Renal cortical epithelial cell (primary cell): ENCODE measurements at regions not wholly inside any gene's neighbourhood (a gene's known extent, or its start where the extent isn't known, plus 50 kb on each side); places are given as distances from the start of the nearest gene placed in this dataset.
"Not testable (repeated sequence)": the region's sequence is repeated elsewhere in the genome, so short reads cannot be mapped to it uniquely, and the experiment has no call there.

ENCODE experiments used
- DNase-seq: peaks from one replicate; pipeline ENCODE4 v3.0.0-alpha.2; 2011; ENCODE audit warnings: low read depth

DNA sequence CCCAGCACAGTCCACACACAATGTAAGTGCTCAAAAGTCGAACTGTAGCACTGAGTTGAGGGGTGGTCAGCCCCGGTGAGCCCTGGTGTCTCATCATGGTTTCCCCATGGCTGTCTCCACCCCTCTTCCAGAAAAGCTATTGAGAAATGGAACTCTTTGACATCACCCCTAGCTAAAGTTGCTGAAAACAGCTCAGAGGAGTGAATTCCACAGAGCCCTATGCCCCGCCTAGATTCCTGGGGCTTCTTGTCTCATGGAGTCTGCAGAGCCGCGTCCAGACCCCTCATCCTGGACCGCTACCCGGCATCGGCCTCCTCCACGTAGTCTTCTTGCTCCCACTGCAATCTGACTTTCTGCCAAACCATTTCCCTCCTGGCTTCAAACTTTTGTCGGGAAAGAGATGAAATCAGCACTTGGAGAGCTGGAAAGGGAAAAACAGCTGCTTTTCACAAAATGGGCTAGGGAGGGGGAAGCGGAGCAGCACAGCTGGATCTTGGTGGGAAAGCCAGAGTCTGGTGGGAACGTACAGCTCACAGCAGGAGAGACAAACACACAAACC is 132.2 kb downstream of the SNX5 start:
- no peak for DNase-seq

DNA sequence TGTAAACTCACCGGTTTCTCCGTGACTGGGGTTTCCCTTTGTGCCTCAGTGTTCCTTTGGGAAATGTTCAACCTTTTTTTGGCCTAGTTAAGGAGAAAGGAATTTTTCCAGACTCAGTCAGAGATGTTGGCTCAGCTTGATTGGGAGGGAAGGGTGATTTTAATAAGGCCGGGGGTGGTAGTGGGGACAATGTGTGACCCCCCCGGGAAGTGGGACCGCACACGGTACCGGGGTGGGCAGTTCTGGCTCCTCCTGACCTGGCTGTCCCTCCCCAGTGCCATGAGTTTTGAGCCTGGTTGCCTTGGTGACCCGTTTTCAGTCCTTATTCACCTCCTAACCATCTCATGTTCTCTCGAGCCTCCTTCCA is 132.7 kb downstream of the SNX5 start:
- DNase-seq = no peak

DNA sequence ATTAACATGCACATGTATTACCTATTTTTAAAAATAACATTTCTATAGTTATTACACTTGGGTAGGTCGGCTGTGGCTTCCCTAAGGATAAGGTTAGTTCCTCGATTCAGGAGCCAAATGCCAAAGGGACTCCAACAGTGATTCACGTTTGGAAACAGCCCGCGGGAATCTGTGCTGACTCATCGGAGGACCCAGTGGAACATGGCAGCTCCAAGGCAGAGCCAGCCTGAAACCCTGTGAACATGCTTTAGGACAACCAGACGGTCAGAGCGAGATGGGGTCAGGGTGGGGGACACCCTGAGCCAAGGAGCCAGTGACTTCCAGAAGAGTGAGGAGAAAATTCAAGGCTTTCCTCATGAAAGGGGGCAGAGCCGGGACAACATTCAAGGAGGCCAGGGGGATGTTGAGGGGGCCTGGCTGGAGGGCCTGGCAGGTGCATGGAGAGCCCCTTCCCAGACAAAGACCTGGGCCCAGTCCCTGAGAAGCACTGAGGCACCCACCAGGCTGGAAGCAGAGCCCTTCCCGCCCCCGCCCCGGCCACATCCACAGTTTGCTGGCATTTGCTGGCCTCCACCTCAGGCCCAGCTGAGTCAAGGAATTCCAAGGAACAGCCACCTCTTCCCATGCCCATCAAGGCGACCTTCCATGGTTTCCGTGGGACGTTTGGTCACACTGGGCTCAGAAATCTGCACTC is 133.2 kb downstream of the SNX5 start:
- DNase-seq = peak; percentile 67

DNA sequence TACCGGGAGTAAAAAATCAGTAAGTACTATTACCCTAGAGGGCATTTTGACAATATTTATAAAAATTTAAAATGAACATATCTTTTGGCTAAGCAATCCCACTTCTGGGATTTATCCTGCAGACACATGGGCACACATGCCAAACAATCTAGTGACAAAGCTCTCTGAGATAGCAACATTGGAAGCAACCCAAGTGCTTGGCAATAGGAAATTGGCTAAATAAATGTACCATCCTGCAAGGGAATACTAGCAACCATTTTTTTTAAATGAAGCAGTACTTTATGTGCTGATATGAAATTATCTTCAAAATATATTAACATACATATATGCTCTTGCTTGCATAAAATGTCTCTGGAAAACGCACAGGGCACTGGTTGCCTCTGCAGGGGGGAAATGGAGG is 133.8 kb downstream of the SNX5 start:
- DNase-seq = no peak

DNA sequence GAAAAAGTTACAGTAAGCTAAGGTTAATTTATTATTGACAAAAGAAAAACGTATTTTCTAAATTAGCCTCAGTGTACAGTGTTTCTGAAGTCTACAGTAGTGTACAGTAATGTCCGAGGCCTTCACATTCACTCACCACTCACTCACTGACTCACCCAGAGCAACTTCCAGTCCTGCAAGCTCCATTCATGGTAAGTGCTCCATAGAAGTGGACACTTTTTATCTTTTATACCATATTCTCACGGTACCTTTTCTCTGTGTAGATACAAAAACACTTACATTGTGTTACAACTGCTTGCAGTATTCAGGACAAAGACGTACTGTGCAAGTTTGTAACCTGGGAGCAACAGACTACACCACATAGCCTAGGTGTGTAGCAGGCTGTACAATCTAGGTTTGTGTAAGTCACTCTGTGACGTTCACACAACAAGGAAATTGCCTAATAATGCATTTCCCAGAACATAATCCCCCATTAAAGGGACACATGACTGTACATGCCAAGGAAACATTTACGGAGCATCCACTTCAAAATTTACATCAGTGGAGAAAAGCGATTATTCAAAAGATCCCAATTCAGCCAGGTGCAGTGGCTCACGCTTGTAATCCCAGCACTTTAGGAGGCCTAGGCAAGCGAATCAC is 133.4 kb downstream of the BANF2 start:
- DNase-seq = no peak

DNA sequence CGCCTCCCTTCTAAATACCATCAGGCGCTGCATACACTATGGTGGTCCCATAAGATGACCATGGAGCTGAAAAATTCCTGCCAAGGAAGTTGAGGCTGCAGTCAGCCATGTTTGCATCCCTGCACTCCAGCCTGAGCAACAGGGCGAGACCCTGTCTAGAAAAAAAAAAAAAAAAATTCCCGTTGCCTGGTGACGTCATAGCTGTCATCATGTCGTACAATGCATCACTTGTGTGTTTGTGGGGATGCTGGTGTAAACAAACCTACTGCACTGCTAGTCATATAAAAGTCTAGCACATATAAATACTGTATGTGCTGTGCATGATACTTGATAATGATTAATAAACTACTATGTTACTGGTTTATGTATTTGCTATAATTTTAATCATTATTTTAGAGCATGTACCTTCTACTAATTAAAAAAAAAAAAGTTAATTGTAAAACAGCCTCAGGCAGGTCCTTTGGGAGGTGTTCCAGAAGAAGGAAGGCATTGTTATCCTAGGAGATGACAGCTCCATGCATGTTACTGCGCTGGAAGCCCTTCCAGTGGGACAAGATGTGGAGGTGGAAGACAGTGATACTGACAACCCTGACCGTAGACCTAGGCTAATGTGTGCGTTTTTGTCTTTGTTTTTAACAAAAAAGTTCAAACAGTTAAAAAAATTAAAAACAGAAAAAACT is 132.6 kb downstream of the BANF2 start:
- no peak for DNase-seq

DNA sequence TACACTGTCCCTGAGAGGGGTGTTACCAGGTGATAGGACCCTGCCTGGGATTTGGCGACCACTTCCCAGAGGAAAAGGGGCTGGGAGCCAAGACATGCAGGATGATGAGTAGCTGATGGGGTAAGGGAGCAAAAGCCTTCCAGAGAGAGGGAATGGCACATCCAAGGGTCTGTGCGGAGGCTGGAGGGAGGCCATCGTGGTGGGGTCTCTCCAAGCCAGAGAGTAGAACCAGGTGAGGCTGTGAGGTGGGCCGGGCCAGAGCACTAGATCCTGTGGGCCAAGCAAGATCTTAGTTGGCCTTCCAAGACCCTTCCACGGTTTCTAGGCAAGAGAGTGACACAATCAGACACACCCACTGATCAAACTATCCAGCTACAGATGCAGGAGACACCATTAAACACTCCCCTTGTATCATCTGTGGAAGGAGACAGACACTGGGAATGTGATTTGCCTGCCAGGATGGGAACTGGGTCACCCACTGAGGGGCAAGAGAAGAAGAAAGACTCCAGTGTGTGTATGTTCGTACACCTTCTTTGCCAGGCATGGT is 128.9 kb downstream of the BANF2 start:
- DNase-seq = no peak

DNA sequence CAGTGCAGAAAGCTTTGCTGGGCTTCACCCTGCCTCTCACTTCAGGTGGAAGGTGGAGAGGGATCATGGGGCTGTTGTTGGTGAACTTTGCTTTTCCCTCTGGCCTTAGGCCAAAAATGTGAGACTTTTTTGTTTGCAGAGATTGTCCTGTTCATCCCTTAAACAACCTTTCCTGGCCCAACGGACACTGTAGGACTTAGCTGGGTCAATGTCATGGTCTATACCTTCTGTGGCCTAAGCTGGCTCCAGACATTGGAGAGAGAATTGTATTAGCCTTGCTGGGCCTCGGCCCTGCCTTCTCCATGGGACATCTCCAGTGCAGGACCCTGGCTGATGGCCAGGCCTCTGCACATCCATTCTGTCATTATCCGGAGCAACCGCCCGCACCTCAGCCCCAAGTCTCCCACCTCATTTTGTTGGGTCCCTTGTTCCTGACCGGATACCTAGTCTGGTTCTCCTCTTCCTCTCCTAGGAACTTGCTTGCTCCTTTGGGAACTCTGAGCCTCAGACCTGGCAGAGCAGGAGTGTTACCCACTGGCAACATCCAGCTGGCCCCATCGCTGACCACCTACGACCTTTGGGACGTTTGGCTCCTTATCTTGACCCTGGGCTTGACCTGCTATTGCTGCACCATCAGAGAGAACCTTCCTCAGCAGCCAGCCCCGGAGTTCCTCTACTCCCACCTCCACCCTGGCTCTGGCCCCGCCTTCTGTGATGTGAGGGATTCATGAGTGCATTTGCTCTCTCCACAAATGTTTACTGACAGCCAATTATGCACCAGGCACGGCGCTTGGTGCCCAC is 128.2 kb downstream of the BANF2 start:
- DNase-seq = no peak

DNA sequence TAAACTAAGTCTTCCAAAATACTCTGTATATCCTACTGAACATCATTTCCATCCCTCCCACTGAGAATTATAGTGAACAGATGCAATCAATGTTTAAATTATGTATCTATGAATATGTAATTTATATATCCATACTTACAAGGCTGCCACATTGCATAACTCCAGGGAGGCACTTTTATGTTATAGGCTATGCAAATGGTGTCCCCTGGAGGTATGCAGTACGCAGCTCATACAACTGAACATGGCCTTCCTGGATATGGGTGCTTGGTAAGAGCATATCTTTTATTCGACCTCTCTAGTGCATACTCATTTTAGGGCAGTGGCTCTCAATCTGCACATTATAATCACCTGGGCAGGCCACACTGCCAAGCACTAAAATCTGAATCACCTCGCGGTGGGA is 127.3 kb downstream of the BANF2 start:
- DNase-seq = no peak

DNA sequence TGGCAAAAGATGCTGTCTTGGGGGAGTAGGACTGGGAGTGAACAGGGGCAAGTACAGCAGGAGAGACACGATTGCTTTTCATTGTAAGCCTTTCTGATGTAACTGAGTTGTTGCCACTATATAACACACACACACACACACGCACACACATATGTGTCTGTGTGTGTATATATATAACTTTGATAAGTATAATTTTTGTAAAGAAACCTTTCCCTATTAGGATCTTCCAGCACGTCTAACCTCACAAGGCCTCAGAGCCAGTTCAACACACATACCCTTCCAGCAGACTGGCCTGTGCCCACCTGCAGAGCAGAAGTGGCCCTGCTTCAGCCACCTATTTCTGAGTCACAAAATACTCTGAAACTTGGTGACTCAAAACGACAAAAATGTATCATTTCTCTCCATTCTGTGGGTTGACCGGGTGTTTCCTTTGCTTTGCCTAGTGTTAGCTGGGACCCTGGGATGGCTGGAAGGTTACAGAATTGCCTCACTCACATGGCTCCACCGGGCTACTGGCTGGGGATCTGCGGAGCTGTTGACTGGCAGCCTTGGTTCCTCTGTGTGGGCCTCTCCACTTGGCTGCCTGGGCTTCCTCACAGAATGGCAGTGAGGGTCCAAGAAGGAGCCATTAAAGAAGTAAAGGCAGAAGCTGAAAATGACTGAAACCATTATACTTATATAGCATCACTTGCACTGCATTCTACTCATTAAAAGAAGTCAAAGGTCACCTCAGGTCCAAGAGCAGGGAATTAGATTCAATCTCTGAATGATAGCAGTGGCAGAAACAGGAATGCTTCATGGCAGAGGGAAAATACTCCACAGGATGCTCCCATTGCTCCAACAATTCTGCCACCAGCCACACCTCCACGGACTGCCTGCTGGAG is 126.4 kb downstream of the BANF2 start:
- DNase-seq = no peak

DNA sequence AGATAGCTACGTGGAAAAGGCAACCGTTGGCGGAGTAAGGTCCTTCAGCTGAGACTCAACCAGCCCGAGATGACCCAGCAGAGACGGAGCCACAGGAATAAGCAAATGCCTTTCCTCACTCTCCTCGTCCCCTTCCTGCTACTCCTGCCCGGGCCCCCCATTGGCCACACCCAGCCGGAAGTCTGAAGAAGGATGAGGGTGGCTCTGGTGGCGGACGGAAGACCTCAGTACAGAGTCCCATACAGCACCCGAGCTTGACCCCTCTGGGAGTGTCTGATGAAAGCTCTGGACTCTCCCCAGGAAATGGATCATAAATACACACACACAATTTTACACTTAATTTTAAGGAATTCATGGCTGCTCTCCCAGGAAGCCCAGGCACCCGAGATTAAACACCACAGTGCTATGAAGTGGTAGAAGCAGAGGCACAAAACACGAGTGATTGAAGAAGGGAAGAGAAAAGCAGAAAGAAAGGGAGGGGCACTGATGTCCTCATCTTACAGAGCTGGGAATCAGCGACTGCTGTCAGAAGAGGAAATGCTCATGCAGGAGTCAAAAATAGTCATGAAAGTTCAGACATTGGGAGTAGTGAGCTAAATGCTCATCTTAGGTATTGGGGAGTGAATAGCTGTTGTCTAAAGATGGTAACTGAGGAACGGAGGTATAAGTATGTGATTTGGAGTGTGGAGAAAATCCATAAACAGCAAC is 125.6 kb downstream of the BANF2 start:
- DNase-seq = no peak

DNA sequence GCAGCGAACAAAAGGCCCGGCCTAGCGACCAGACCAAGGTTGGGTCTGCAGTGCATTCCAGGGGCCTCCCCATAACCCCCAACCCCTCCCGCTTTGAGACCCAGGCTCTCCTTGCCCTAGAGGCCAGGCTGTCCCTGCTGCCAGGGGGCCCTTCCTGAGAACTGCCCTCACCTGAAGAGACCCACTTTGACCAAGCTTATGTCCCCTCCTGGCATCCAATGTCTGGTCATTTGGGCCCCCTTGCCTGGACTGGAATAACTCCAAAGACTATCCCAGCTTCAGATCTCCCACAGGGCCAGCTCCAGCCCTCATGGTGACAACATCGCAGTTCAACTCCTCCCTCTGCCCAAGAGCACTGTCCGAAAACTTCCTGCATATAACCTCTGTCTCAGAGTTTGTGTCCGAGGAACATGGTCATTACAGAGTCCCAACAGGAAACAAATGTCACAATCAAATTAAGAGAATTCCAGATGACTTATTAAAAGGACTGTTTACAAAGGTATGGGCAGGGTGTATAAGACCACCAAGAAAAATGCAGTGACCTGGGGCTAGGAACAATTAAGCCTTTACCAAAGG is 125.0 kb downstream of the BANF2 start:
- DNase-seq = no peak

DNA sequence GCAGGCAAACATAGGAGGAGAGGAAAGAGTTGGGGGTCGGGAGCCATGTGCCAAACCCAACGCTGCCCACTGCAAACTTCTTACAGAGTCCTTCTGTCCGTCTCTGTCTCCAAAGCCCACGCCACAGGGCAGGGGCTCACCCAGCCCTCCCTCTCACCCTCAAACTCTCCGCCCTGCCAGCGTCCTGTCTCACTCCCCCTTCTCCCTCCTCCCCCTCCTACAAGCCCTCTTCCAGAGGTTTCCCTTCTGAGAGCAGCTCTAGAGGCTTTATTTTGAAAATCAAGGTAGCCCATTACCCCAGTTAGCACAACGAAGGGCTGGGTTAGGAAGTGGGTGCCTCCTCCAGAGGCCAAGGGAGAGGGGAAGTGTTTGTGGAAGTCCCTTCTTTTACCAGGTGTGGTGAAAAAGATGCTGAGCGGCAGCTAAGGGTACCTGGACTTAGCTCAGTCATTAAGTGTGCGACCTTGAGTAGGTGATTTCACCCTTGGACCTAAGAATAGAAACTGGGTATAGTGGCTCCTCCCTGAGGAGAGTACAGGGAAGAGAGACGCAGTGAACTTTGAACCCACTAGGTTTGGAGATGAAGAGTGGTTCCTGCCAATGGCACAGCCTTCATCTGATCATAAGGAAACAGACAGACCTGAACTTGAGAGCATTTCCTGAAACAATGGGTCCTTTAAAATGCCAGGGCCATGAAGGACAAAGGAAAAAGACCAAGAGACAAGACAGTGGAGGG is 123.8 kb downstream of the BANF2 start:
- no peak for DNase-seq

DNA sequence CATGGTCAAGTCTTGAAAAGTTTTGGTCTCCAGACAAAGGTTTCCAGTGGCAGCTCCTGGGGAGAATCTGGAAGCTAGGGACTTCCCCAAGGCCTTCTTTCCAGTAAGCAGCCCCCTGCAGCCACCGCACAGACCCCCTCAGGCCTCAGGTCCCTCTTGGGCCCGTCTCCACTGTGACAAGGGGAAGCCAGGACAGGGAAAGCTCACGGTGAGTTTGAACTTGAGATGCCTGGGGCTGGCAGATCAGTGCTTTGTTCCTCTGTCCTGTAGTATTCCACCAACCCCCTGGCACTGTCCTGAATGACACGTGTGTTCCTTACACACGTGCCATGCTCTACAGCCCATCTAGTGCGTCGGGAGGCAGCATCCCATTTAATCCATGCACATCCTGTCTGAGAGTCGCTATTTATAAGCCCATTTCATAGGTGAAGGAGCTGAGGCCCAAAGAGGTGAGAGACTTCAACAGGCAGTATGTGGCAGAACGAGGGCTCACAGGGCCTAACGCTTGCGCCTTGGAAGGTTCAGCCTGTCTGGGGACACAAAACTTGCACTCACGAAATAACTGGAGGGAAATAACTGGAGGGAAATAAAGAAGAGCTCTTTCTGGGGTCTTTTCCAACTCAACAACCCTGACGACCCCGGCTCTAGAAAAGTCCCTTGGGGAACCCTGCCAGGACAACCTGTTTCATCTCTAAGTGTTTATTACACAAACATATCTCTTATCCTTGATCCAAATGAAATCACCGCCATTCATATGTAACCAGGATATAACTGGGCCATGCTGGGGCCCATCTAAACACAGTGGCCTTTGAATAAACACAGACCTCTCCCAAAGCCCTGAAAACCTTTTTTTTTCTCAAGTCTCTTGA is 123.0 kb downstream of the BANF2 start:
- DNase-seq = no peak

DNA sequence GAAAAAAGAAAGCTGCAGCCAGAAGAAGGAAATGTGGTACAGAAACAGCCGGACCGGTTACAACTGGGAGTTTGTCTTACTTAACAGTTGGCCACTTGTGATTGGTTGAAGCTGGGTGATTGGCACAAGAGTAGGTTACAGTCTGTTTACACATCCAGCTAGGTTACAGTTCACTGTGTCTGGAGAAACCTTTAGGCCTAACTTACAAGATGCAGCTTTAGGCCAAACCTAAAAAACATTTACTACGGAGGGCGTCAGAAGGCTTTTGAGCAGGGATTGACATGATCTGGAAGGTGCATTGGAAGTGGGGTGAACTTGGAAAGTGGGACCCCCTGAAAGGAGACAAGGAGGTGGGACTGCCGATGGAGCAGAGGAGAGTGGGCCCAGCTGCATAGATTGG is 122.3 kb downstream of the BANF2 start:
- peak; percentile 90 for DNase-seq

DNA sequence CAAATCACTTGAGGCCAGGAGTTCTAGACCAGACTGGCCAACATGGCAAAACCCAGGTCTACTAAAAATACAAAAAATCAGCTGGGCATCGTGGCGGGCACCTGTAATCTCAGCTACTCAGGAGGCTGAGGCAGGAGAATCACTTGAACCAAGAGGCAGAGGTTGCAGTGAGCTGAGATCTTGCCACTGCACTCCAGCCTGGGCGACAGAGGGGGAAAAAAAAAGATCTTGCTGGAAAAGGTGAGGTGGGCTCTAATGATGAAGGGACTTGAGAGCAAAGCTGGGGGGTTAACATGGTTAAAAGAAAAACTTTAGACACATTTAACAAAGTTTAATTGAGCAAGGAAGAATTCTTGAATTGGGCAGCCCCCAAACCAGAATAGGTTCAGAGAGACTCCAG is 121.8 kb downstream of the BANF2 start:
- not testable (repeated sequence) for DNase-seq

DNA sequence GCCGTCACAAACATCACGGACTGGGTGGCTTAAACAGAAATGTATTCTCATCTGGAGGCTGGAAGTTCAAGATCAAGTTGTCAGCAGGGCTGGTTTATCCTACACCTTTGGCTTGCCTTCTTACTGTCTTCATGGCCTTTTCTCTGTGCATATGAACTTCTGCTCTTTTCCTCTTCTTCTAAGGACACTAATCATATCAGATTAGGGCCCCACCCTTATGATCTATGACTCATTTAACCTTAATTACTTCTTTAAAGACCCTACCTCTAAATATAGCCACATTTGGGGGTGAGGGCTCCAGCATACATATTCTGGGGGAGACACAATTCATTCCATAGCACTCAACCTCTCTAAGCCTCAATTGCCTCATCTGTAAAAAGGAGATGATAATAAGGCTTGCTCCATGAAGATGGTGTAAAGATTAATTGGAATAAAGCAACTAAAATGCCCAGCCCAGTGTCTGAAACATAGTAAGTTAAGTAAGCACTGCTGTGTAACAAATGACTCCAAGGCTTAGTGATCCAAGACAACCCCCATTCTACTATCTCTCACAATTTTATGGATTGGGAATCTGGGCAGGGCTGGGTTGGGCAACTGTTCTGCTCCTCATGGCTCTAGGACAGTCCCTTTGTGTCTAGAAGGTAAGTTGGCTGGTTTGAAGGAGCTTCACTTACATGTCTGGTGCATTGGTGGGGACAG is 119.8 kb downstream of the BANF2 start:
- DNase-seq = no peak

DNA sequence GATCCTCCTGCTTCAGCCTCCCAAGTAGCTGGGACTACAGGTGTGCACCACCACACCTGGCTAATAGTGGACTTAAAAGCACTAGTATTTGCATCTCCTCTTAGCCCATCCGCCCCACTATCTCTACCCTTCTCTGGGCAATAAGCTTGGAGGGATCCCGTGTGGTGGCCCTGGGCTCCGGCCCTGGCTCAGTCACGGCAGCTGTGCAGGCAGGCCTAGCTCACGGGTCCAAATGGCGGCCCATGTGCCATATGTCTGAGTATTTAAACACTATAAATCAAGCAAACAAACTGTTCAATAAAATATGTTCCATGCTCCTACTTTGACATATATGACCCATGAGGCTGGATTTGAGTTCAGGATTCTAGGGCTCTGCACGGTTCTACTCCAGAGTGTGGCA is 118.4 kb downstream of the BANF2 start:
- DNase-seq = no peak
